GM21825 (cell line): ENCODE measurements at regions not wholly inside any gene's neighbourhood (a gene's known extent, or its start where the extent isn't known, plus 50 kb on each side); places are given as distances from the start of the nearest gene placed in this dataset.

Experiments used
- ATAC-seq: cut with Tn5 transposase; IDR thresholded peaks from one replicate; pipeline ENCODE4 v1.9.1; 2021; ENCODE audit warnings: mild to moderate bottlenecking, moderate library complexity; ENCODE audit not compliant: unreplicated experiment

DNA sequence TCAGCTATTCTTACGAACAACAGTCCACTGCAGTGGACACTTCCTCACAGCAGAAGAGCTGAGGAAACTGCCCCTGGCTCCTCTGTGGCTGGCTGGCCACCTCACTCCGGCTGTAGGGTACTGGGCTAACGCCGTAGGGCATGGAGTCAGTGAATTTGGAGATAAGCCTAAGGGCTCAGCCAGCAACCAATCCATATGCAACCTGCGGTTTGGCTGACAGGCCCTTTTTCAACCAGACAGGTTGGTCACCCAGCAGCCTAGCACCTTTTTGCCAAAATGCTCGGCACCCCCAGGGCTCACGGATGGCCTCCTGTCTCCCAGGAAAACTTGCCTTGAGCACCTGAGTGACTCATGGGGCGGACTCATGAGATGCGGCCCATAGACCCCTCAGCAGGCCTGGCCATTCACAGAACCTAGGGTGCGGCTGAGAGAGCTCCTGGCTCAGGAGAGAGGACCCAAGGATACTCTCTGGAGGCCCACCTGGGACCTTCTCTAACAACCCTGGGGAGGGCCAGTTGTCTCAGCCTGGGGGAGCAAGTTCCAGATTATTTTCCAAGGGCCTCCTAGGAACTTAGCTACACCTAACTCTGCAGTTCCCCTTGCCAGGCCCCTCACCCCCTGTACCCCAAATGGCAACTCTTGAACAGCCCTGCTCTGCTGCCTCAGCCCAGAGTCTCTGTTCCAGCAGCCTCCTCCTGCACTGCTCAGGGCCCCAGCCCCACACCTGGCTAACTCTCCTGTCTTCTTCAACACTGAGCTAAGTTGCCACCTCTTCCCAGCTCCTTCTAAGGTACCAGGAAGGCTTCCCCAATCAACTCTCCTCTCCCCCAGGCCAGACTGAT lies 252.1 kb downstream of the CYP26B1 start:
- ATAC-seq, result no peak

GRCh38 chr2:71894261-71894660 lies 253.4 kb downstream of the CYP26B1 start:
- ATAC-seq, result no peak

GRCh38 chr2:71893646-71894045 lies 254.0 kb downstream of the CYP26B1 start:
- ATAC-seq, result no peak

DNA sequence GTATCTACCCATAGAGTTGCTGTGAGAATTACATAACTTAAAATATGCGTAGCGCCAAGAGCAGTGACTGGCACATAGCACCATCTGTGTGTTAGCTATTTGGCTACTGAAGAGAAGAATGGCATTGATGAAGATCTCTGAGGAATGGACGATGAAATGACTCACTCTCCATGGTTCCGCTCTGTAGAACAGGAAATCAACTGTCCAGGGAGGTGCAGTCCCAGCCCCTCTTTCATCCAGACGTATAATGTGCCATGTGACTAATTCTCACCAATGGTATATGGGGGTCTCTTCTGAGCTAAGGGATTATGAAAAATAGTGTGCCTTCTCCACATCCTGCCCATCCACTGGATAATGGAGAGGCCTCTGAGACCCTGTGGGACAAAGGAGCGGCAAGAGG lies 254.8 kb downstream of the CYP26B1 start:
- ATAC-seq, result no peak

DNA sequence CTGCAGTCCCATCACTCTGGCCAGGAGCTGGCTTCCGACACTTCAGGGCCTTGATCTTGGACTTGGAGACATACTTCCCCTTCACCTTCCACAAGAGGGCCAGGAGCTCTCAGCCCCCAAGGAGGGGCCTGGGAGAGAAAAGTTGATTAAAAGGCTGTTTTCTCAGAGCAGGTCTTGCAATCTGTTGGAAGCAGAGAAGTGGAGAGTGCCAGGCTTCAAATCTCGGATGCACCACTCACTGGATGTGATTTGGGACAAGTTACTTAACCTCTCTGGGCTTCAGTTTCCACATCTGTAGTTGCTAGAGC lies 255.3 kb downstream of the CYP26B1 start:
- ATAC-seq, result no peak

DNA sequence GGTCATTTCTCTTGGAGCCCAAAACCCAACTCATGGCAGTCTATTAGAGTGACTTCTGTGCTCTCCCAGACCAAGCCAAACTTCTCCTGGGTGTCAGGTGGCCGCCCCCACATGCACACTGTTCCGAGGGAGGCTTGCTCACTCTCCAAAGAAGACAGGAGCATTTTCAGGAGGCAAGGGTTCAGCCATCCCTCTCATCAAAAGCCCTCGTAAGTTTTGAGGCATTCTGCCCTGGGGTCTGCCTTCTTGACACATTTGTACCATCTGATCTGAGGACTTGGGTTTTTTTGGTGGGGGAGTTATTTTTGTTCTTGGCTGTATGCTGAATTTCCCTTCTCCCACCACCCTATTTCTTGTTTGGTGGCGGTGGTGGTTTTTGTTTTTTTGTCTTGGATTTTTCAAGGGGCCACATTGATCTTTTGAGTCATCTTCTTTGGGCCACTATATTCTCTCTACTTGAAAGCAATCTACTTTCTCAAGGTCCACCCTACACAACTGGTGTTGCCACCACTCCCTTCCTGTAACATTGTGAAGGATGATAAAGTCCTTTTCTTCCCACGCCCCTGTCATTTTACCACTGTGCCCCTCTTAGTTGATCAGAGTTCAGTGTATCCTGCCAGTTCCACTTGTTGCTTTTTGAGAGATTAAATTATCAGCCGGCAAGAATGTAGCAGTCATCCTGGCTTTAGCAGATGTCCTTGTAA lies 255.8 kb downstream of the CYP26B1 start:
- ATAC-seq, result no peak

GRCh38 chr2:71891155-71891554 lies 256.5 kb downstream of the CYP26B1 start:
- no peak for ATAC-seq

- no peak for ATAC-seq
Observed at GRCh38 chr2:71889759-71890684, 257.6 kb downstream of the CYP26B1 start.

DNA sequence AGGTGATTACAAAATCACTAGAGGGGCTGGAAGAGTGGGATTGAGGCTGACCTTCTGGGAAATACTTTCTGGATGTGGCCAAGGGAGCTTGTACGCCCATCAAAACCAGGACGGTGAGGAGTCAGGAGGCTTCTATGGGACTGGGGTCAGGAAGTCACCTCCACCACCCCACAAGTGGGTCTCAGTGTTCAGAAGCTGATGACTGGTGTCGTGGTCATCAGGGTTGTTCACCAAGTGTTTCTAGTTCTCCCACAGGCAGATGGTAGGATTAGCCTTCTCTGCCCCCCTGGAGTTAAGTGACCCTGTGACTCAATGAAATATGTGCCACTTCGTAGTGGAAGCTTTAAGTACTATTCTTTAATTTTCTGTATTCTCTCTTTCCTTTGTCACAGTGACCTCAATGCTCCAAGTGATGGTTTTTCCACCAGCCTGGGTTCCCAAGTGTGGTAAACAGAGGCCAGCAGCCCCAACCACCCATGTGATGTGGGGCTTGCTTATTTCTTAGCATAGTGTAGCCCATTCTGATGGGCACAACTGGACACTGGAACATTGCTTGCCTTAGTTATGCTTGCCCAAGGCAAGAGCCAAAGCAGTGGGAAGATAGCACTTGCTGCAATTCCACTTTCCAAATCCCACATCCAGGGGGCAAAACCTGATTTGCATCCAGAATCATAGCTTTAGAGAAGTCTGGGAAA lies 258.8 kb downstream of the CYP26B1 start:
- no peak for ATAC-seq

DNA sequence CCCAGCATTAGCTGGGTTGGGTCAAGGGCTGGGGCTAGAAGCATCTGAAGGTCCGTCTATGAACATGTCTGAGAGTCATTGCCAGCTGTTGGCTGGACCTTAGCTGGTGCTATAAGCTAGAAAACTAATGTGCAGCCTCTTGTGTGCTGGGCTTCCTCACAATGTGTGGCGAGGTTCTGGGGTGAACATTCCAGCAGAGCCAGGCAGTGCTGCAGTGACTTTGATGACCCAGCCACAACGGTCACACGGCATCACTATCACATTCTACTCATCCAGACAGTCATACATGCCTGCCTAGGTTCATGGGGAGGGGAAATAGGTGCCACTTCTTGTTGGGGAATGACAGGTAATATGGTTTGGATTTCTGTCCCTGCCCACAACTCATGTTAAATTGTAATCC lies 260.5 kb downstream of the CYP26B1 start:
- no peak for ATAC-seq

GRCh38 chr2:71886241-71886640 lies 261.4 kb downstream of the CYP26B1 start:
- no peak for ATAC-seq

GRCh38 chr2:71884303-71885042 lies 263.2 kb downstream of the CYP26B1 start:
- ATAC-seq, result no peak

GRCh38 chr2:71882949-71883472 lies 264.7 kb downstream of the CYP26B1 start:
- no peak for ATAC-seq

GRCh38 chr2:71882236-71882946 lies 265.3 kb downstream of the CYP26B1 start:
- no peak for ATAC-seq

- ATAC-seq, result no peak
Observed at GRCh38 chr2:71880846-71881610, 266.6 kb downstream of the CYP26B1 start.

DNA sequence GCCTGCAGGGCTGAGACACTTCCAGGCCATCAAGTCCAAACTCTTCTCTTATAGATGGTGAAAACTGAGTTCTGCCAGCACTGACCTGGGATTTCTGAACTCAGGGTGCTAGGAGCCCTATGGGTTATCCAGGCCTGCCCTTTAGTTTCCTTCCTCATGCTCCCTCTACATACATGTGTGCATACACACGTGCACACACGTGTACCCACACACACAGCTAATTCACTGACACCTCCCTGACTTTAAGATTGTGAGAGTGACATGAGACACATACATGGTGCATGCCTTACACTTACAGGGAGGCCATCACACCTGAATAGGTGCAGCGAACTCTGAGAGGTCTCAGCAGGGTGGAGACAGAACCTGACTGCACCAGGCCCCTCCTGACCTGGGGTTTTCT lies 267.4 kb downstream of the CYP26B1 start:
- no peak for ATAC-seq

DNA sequence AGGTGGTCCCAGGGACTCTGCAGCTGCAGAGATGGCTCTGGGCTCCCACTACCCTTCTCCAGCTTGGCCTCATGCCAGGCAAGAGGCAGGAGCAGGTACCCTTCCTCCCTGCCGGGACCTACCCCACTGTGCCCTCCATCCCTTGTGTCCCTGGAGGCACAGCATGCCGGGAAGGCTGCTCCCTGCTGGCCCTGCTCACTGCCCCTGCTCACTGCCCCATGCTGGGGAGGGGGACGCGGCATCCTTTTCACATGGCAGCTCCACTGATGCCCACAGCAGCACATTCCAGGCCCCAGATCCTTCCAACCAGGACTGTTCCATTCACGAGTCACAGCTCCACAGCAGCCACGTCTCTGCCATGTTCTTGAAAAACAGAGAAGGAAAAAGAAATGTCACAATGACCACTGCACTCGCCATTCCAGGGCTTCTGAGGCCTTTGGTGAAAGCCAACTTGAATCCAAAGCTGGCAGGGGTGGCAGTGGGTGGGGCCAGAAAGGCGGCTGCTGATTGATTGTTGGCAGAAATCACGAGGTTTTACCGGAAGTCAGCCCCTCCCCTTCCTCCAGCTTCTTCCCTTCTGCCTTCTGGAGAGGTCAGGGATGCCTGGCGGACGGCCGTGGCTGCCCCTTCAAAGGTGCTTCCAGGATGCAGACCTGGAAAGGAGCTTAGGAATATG lies 268.0 kb downstream of the CYP26B1 start:
- ATAC-seq, result no peak
